K562 (cell line): ENCODE measurements at regions not wholly inside any gene's neighbourhood (a gene's known extent, or its start where the extent isn't known, plus 50 kb on each side); places are given as distances from the start of the nearest gene placed in this dataset.

Experiments
- BRF2 ChIP-seq: IDR thresholded peaks from 3 replicates; pipeline ENCODE4 v1.6.1; 2011; ENCODE audit warnings: borderline replicate concordance, mild to moderate bottlenecking; ENCODE audit not compliant: insufficient read length, insufficient read depth
- TF ChIP-seq, protein P1 (sequence below), 3 experiments: IDR thresholded peaks in 2 of 3; conservative IDR thresholded peaks in 1 of 3; 2 replicates each; pipeline ENCODE4 v1.5.1; 2011 to 2012; ENCODE audit warnings: low read length in 3 of 3, mild to moderate bottlenecking in 3 of 3, control low read depth in 2 of 3, improper control_type of control experiment in 1 of 3, inconsistent platforms in 1 of 3, low read depth in 1 of 3, mixed read lengths in 1 of 3, moderate library complexity in 1 of 3; ENCODE audit not compliant: insufficient read depth in 2 of 3

DNA sequence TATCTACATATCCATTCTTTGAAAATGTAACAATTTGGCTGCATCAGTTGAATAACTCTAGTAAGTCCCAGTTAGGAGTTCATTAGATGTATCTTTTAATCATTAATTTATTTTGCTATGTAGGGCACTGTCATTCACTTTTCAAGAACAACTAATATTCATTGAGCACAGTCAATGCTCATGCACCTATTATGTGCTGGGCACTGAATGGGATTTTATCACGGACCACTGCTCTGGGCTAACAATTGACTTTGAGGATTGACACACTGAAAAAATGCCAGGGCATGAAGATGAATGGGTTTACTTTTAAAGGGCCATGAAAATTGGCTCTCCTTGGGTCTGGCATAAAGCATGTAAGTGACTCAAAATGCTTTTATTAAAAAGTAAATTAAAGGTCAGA lies 375.2 kb downstream of the PLPP3 start:
- TF ChIP-seq BRF2, result no peak
- TF ChIP-seq, protein P1, sequence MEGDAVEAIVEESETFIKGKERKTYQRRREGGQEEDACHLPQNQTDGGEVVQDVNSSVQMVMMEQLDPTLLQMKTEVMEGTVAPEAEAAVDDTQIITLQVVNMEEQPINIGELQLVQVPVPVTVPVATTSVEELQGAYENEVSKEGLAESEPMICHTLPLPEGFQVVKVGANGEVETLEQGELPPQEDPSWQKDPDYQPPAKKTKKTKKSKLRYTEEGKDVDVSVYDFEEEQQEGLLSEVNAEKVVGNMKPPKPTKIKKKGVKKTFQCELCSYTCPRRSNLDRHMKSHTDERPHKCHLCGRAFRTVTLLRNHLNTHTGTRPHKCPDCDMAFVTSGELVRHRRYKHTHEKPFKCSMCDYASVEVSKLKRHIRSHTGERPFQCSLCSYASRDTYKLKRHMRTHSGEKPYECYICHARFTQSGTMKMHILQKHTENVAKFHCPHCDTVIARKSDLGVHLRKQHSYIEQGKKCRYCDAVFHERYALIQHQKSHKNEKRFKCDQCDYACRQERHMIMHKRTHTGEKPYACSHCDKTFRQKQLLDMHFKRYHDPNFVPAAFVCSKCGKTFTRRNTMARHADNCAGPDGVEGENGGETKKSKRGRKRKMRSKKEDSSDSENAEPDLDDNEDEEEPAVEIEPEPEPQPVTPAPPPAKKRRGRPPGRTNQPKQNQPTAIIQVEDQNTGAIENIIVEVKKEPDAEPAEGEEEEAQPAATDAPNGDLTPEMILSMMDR (IDR thresholded peaks at IDR 0.05 in 2 of 3, conservative IDR thresholded peaks at IDR 0.05 in 1 of 3; ENCODE audit: insufficient read depth in 2 of 3, low read depth in 1 of 3, low read length in 3 of 3), result no peak
